Keratinocyte (primary cell): ENCODE measurements at regions not wholly inside any gene's neighbourhood (a gene's known extent, or its start where the extent isn't known, plus 50 kb on each side); places are given as distances from the start of the nearest gene placed in this dataset.

ENCODE experiments used
- DNase-seq: peaks from one replicate; pipeline ENCODE4 v3.0.0-alpha.2; 2011; ENCODE audit warnings: low read depth, missing footprints, low spot score
- FAIRE-seq: peaks from 2 replicates; lab custom pipeline; 2011; peaks lifted over from hg19 to GRCh38; lab: Jason Lieb, UNC
- H2AFZ ChIP-seq: 2 replicates; pipeline ENCODE4 v1.6.0; 2012; ENCODE audit warnings: low read length, control low read depth, inconsistent platforms; ENCODE audit not compliant: control insufficient read depth
- H3K27ac ChIP-seq: 2 replicates; pipeline ENCODE4 v1.5.1; 2011; ENCODE audit warnings: low read length; ENCODE audit not compliant: control insufficient read depth, insufficient read depth
- H3K27me3 ChIP-seq: 3 replicates; pipeline ENCODE4 v1.6.0; 2011; ENCODE audit warnings: low read length; ENCODE audit not compliant: control insufficient read depth, insufficient read depth; ENCODE audit errors: extremely low read depth
- H3K36me3 ChIP-seq, 2 experiments: 2 replicates in 1 of 2; 3 replicates in 1 of 2; pipeline ENCODE4 v1.5.1; 2011; ENCODE audit warnings: low read length in 2 of 2, mild to moderate bottlenecking in 1 of 2; ENCODE audit not compliant: control insufficient read depth in 2 of 2, insufficient read depth in 2 of 2; ENCODE audit errors: extremely low read depth in 1 of 2
- H3K4me1 ChIP-seq: 3 replicates; pipeline ENCODE4 v1.5.1; 2011; ENCODE audit warnings: low read length; ENCODE audit not compliant: control insufficient read depth, insufficient read depth; ENCODE audit errors: extremely low read depth
- H3K4me2 ChIP-seq: 3 replicates; pipeline ENCODE4 v1.6.0; 2011; ENCODE audit warnings: low read depth, low read length; ENCODE audit not compliant: control insufficient read depth, insufficient read depth; ENCODE audit errors: extremely low read depth
- H3K4me3 ChIP-seq, 3 experiments: fragments of 200-600 bp in 1 of 3; sonication (generic) in 1 of 3; 2 replicates in 2 of 3; 3 replicates in 1 of 3; pipeline ENCODE4 v1.5.1; 2011 to 2016; ENCODE audit warnings: low read length in 3 of 3, mild to moderate bottlenecking in 3 of 3, control low read depth in 2 of 3, inconsistent platforms in 1 of 3, low read depth in 1 of 3, mixed read lengths in 1 of 3, mixed run types in 1 of 3, moderate library complexity in 1 of 3; ENCODE audit not compliant: control insufficient read depth in 2 of 3, insufficient read depth in 2 of 3; ENCODE audit errors: extremely low read depth in 1 of 3
- H3K79me2 ChIP-seq: 2 replicates; pipeline ENCODE4 v1.6.0; 2012; ENCODE audit warnings: low read length; ENCODE audit not compliant: control insufficient read depth, insufficient read depth
- H3K9ac ChIP-seq: 3 replicates; pipeline ENCODE4 v1.6.0; 2011; ENCODE audit warnings: low read length; ENCODE audit not compliant: control insufficient read depth, insufficient read depth; ENCODE audit errors: extremely low read depth
- H3K9me1 ChIP-seq: 3 replicates; pipeline ENCODE4 v1.6.0; 2011; ENCODE audit warnings: low read length; ENCODE audit not compliant: control insufficient read depth, insufficient read depth; ENCODE audit errors: extremely low read depth
- H3K9me3 ChIP-seq: 2 replicates; pipeline ENCODE4 v1.5.1; 2012; ENCODE audit warnings: low read depth, low read length; ENCODE audit not compliant: control insufficient read depth
- H4K20me1 ChIP-seq: 3 replicates; pipeline ENCODE4 v1.6.0; 2011; ENCODE audit warnings: low read length; ENCODE audit not compliant: control insufficient read depth, insufficient read depth; ENCODE audit errors: extremely low read depth
- CTCF ChIP-seq, 3 experiments: IDR thresholded peaks in 1 of 3; conservative IDR thresholded peaks in 1 of 3; optimal IDR thresholded peaks in 1 of 3; 2 replicates in 2 of 3; 3 replicates in 1 of 3; pipeline versions ENCODE3 to v1.5.1; 2011; ENCODE audit warnings: low read length in 3 of 3, mild to moderate bottlenecking in 3 of 3, moderate library complexity in 2 of 3, control low read depth in 1 of 3, inconsistent platforms in 1 of 3; ENCODE audit not compliant: insufficient read depth in 2 of 3; ENCODE audit errors: extremely low read depth in 1 of 3
- EZH2 ChIP-seq: IDR thresholded peaks from one replicate; pipeline ENCODE4 v1.6.1; 2012; ENCODE audit warnings: inconsistent platforms, mild to moderate bottlenecking, low read length, moderate library complexity
- dilution Hi-C: fragments of 300-500 bp; cut with MboI; formaldehyde crosslinking; loops from one replicate; pipeline ENCODE4 v1.7.0; 2020; ENCODE audit warnings: low sequenced_read_pairs; ENCODE audit not compliant: extremely low pct_ligation_motif_present

DNA sequence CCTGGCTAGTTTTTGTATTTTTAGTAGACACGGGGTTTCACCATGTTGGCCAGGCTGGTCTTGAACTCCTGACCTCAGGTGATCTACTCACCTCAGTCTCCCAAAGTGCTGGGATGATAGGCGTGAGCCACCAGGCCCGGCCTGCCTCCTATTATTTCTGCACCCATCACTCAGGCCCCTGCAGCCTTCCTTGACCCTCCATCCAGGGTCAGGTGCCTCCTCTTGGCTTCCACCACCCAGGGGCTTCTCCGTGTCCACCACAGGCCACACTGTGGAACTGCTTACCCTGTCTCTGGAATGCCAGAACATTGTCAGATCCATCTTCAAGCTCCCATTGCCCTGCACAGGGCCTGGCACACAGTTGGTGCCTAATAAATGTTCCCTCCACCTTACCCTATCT lies 75.4 kb upstream of the RTL6 start:
- dilution Hi-C loops, result no loop called here
- H3K79me2 ChIP-seq, result no peaks in the 10 kb centered on the region
- DNase-seq (no peak), FAIRE-seq (no peak)
- peaks cover 36% of the 10 kb centered on the region for H3K27me3 ChIP-seq
- H3K4me3 ChIP-seq, result no peak overlapping the region
- no peaks in the 10 kb centered on the region for H3K36me3 ChIP-seq
- H3K9me3 ChIP-seq, result no peaks in the 10 kb centered on the region
- H3K9me1 ChIP-seq, result no peaks in the 10 kb centered on the region
- no peak for TF ChIP-seq EZH2
- TF ChIP-seq CTCF (optimal IDR thresholded peaks at IDR 0.05 in 1 of 3, IDR thresholded peaks at IDR 0.05 in 1 of 3, conservative IDR thresholded peaks at IDR 0.05 in 1 of 3; ENCODE audit: extremely low read depth in 1 of 3, insufficient read depth in 2 of 3, low read length in 3 of 3), result no peak
- no peak overlapping the region for H2AFZ ChIP-seq
- H3K27ac ChIP-seq, result no peak overlapping the region
- H3K4me2 ChIP-seq, result no peak overlapping the region
- H3K4me1 ChIP-seq, result peaks cover 4% of the 10 kb centered on the region
- H3K9ac ChIP-seq, result no peak overlapping the region
- H4K20me1 ChIP-seq, result no peaks in the 10 kb centered on the region

DNA sequence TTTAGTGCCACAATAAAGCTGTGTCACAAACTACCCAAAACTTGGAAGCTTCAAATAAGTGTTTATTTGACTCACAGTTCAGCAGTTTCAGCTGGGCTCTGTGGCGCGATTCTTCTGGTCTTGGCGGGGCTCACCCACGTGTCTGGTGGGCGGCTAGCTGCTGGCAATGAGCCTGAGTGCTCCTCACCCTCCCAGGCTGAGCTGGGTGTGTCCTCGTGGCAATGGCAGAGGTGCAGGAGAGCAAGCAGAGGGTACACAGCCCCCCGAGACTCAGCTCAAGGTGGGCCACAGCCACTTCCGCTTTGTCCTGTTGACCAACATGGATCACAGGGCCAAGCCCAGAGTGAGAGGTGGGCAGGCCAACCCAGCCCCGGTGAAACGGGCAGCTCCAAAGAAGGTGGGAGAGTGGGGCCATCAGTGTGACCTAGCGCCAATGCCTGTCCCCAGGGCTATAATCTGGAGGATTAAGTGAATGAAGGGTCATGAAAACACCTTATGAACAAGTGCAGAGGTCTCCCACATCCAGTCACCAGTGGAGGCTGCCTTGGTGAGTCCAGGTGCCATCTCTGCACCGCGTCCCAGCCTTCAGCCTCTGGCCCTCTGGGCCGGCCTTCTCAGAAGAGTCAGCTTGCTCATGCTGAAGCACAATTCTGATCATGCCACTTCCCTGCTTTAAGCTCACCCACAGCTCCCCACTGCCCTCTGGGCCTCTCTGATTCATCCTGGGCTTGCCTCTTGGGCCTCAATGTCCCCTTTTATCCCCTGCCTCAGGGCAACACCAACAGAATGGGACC lies 74.6 kb upstream of the RTL6 start:
- dilution Hi-C loops, result no loop called here
- H2AFZ ChIP-seq, result no peak overlapping the region
- no peaks in the 10 kb centered on the region for H3K9me3 ChIP-seq
- no peak overlapping the region for H3K4me3 ChIP-seq
- TF ChIP-seq EZH2, result no peak
- no peak for TF ChIP-seq CTCF (optimal IDR thresholded peaks at IDR 0.05 in 1 of 3, IDR thresholded peaks at IDR 0.05 in 1 of 3, conservative IDR thresholded peaks at IDR 0.05 in 1 of 3; ENCODE audit: extremely low read depth in 1 of 3, insufficient read depth in 2 of 3, low read length in 3 of 3)
- peaks cover 29% of the 10 kb centered on the region for H3K27me3 ChIP-seq
- peaks cover 4% of the 10 kb centered on the region for H3K4me1 ChIP-seq
- H3K36me3 ChIP-seq, result no peaks in the 10 kb centered on the region
- H4K20me1 ChIP-seq, result no peaks in the 10 kb centered on the region
- H3K27ac ChIP-seq, result no peak overlapping the region
- no peak for FAIRE-seq
- H3K4me2 ChIP-seq, result no peak overlapping the region
- H3K9me1 ChIP-seq, result no peaks in the 10 kb centered on the region
- no peak for DNase-seq
- no peak overlapping the region for H3K9ac ChIP-seq
- no peaks in the 10 kb centered on the region for H3K79me2 ChIP-seq
